Fibroblast of skin of right quadriceps (primary cell): ENCODE measurements at regions not wholly inside any gene's neighbourhood (a gene's known extent, or its start where the extent isn't known, plus 50 kb on each side); places are given as distances from the start of the nearest gene placed in this dataset.

Experiments used
- DNase-seq: peaks from one replicate; pipeline ENCODE4 v3.0.0-alpha.2; 2013

- DNase-seq, result no peak
Observed at GRCh38 chr10:130993612-130994011, 317.9 kb downstream of the TCERG1L start.

- no peak for DNase-seq
Observed at GRCh38 chr10:130994191-130994590, 317.3 kb downstream of the TCERG1L start.

- no peak for DNase-seq
Observed at GRCh38 chr10:130994845-130995244, 316.7 kb downstream of the TCERG1L start.

GRCh38 chr10:130997267-130998045 lies 314.1 kb downstream of the TCERG1L start:
- DNase-seq, result no peak

GRCh38 chr10:130998046-130998435 lies 313.5 kb downstream of the TCERG1L start:
- DNase-seq, result no peak

GRCh38 chr10:130998642-130999041 lies 312.9 kb downstream of the TCERG1L start:
- DNase-seq, result no peak

- no peak for DNase-seq
Observed at GRCh38 chr10:130999376-131000202, 311.9 kb downstream of the TCERG1L start.

GRCh38 chr10:131000244-131000643 lies 311.3 kb downstream of the TCERG1L start:
- DNase-seq, result no peak

- DNase-seq, result no peak
Observed at GRCh38 chr10:131000743-131001142, 310.8 kb downstream of the TCERG1L start.

GRCh38 chr10:131001438-131001837 lies 310.1 kb downstream of the TCERG1L start:
- no peak for DNase-seq

- DNase-seq, result no peak
Observed at GRCh38 chr10:131002031-131002861, 309.3 kb downstream of the TCERG1L start.

GRCh38 chr10:131003455-131003854 lies 308.1 kb downstream of the TCERG1L start:
- DNase-seq, result no peak

- no peak for DNase-seq
Observed at GRCh38 chr10:131004276-131004675, 307.2 kb downstream of the TCERG1L start.

- DNase-seq, result no peak
Observed at GRCh38 chr10:131006458-131007256, 304.9 kb downstream of the TCERG1L start.

- DNase-seq, result no peak
Observed at GRCh38 chr10:131009791-131010190, 301.7 kb downstream of the TCERG1L start.

GRCh38 chr10:131010965-131011575 lies 300.5 kb downstream of the TCERG1L start:
- DNase-seq, result no peak

- no peak for DNase-seq
Observed at GRCh38 chr10:131011936-131012640, 299.4 kb downstream of the TCERG1L start.

- DNase-seq, result no peak
Observed at GRCh38 chr10:131012641-131012985, 298.9 kb downstream of the TCERG1L start.

- no peak for DNase-seq
Observed at GRCh38 chr10:131013281-131013912, 298.1 kb downstream of the TCERG1L start.

- no peak for DNase-seq
Observed at GRCh38 chr10:131014271-131014670, 297.2 kb downstream of the TCERG1L start.

GRCh38 chr10:131015271-131015670 lies 296.2 kb downstream of the TCERG1L start:
- no peak for DNase-seq
